Heart left ventricle (tissue), 16 donors: ENCODE measurements at regions not wholly inside any gene's neighbourhood (a gene's known extent, or its start where the extent isn't known, plus 50 kb on each side); places are given as distances from the start of the nearest gene placed in this dataset.
A peak's percentile ranks its signal among the peaks of the same experiment; 100 is the strongest.

ENCODE experiments used
- ATAC-seq, 4 donors: fragments of 200-7000 bp; cut with Tn5 transposase; one replicate each; pipeline ENCODE4 v1.9.1; 2020 to 2022; ENCODE audit warnings: moderate library complexity in 4 of 4, mild to moderate bottlenecking in 3 of 4, moderate number of reproducible peaks in 1 of 4
- DNase-seq, 5 donors: peaks; one replicate each; pipeline ENCODE4 v3.0.0-alpha.2; 2020
- H3K27ac ChIP-seq, 12 donors: fragments of 200-600 bp; sonication (generic) in 4 of 12; one replicate each; pipeline versions ENCODE4 v1.5.0 to v1.8.0; 2016 to 2022; ENCODE audit warnings: mild to moderate bottlenecking in 2 of 12
- H3K27me3 ChIP-seq, 9 donors: fragments of 200-600 bp; sonication (generic) in 2 of 9; one replicate each; pipeline versions ENCODE4 v1.5.1 to v1.8.0; 2016 to 2022; ENCODE audit warnings: mild to moderate bottlenecking in 3 of 9
- H3K36me3 ChIP-seq, 9 donors: fragments of 200-600 bp; sonication (generic) in 2 of 9; one replicate each; pipeline versions ENCODE4 v1.5.0 to v1.8.0; 2018 to 2022; ENCODE audit warnings: mild to moderate bottlenecking in 2 of 9
- H3K4me1 ChIP-seq, 12 donors: fragments of 200-600 bp; sonication (generic) in 4 of 12; one replicate each; pipeline versions ENCODE4 v1.5.0 to v1.8.0; 2016 to 2022; ENCODE audit warnings: mild to moderate bottlenecking in 3 of 12
- H3K4me3 ChIP-seq, 12 donors: fragments of 200-600 bp; sonication (generic) in 4 of 12; one replicate each; pipeline versions ENCODE4 v1.5.0 to v1.8.0; 2017 to 2022; ENCODE audit warnings: mild to moderate bottlenecking in 9 of 12, moderate library complexity in 4 of 12
- H3K9me3 ChIP-seq, 12 donors: fragments of 200-600 bp; sonication (generic) in 4 of 12; one replicate each; pipeline versions ENCODE4 v1.5.0 to v1.8.0; 2016 to 2022; ENCODE audit warnings: mild to moderate bottlenecking in 1 of 12
- CTCF ChIP-seq, 12 donors: fragments of 200-600 bp; sonication (generic) in 4 of 12; IDR thresholded peaks; one replicate each; pipeline versions ENCODE4 v1.5.0 to v1.8.0; 2018 to 2022; ENCODE audit warnings: antibody characterized with exemption in 12 of 12, mild to moderate bottlenecking in 5 of 12
- POLR2A ChIP-seq, 2 donors: fragments of 450-650 bp; IDR thresholded peaks; one replicate each; pipeline ENCODE4 v1.6.1; 2017; ENCODE audit warnings: antibody characterized with exemption in 2 of 2, mild to moderate bottlenecking in 2 of 2, moderate library complexity in 2 of 2
- WGBS, 4 donors: extraction: QIAGEN DNeasy Blood & Tissue Kit in 2 of 4; methylation state at CpG; one replicate each; pipeline versions ENCODE4 v1.1.5 to v1.1.7; 2013 to 2018; 5-methylcytosine and 5-hydroxymethylcytosine counted together
- intact Hi-C, 10 donors: fragments of 100-400 bp; cut with DNase I; formaldehyde crosslinking; loops; one replicate each; pipeline versions ENCODE4 v1.11.1 to v1.14.2; 2022
- donor health status: ischemic (EF 13 %, LVEDD 7.1; RV severe dilation, severe dysfunction).
- donor health status: healthy with polysubstance abuse.
- donor health status: DM: no; HTN: yes; CAD: no.
- donor health status: DM: no; HTN: no; CAD: no.
- donor health status: ischemic (EF 25% LVEDD 6.9; RV normal size, moderate dysfunction).
- donor health status: ischemic (EF 25% LVEDD 5.7; RV mildly dilated, moderate dysfunction).
- donor health status: healthy.
- donor health status: DM: yes; HTN: yes; CAD: no.
- donor health status: ischemic (EF 35%, LVEDD 5.7; RV mildly dilated, moderate dysfunction).
- donor health status: nonischemic (EF 11% LVEDD 7.7; RV severe dilation, severe dysfunction).
- donor health status: DM: yes; HTN: yes; CAD: no.
- donor health status: PGD.
- donor health status: ischemic (EF 29% LVEDD 5.4; RV normal size, mild dysfunction).
- donor health status: nonischemic (EF 23%, LVEDD 6.1; RV moderate dilation, normal function).

DNA sequence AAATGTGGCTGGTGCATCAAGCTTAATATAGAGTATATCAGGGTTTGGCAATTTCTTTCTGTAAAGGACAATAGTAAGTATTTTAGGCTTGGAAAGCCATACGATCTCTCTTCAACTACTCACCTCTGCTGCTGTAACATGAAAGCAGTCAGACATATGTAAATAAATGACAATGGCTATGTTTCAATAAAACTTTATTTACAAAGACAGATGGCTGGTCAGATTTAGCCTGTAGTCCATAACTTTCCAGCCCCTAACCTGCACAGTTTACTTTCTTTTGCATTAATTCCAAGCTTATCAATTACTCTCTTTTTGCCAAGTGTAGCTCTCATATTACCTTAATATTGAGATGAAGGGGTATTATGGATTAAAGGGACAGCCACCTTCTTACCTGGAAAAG, 83.1 kb downstream of the LRATD1 start:
- no peak for ATAC-seq
- intact Hi-C loops: no loop called here
- no peaks in the 10 kb centered on the region for H3K9me3 ChIP-seq
- no peaks in the 10 kb centered on the region for H3K36me3 ChIP-seq
- TF ChIP-seq POLR2A (IDR thresholded peaks at IDR 0.05) (no peak), CTCF (IDR thresholded peaks at IDR 0.05) (no peak)
- no peaks in the 10 kb centered on the region for H3K4me1 ChIP-seq
- no peak for DNase-seq
- no peak overlapping the region for H3K27ac ChIP-seq
- peaks cover 0 to 3% (median 0%) of the 10 kb centered on the region in 9 donors for H3K27me3 ChIP-seq
- 67 to 80% (median 77%) methylated on average over 1 of the region's 1 CpG for WGBS, 4 donors
- no peak overlapping the region for H3K4me3 ChIP-seq

DNA sequence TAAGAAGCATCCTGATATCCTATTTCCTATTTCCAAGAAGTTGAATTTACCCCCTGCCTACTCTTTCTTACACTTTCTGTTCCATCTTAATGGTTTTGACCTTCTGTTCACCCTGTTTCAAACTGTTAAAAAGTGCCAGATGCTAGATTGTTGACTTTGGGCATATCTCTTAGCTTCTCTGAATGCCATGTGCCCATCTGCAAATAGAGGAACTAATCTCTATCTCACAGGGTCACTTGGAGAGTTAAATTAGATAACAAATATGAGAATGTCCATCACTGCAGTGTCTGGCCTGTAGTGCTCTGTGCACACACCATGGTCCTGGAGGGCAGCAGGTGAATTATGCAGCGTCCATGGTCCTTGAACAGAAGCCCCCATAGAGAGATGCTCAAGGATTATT, 83.8 kb downstream of the LRATD1 start:
- no peak for TF ChIP-seq POLR2A (IDR thresholded peaks at IDR 0.05)
- no peak for TF ChIP-seq CTCF (IDR thresholded peaks at IDR 0.05)
- DNase-seq: no peak
- Histone ChIP-seq H3K27me3 (peaks cover 0 to 3% (median 0%) of the 10 kb centered on the region in 9 donors), H3K36me3 (no peaks in the 10 kb centered on the region), H3K4me1 (no peaks in the 10 kb centered on the region), H3K9me3 (no peaks in the 10 kb centered on the region), H3K4me3 (no peak overlapping the region), H3K27ac (no peak overlapping the region)
- WGBS, 4 donors: 26 to 45% (median 26%) methylated on average over 1 of the region's 1 CpG; no CpG with 5 or more reads in 1 of the 4 donors
- intact Hi-C loops: no loop called here
- no peak for ATAC-seq

- H3K4me3 ChIP-seq: no peak overlapping the region
- WGBS, 4 donors: 75 to 88% (median 82%) methylated on average over 3 of the region's 3 CpGs
- peaks cover 0 to 3% (median 0%) of the 10 kb centered on the region in 9 donors for H3K27me3 ChIP-seq
Measured at GRCh38 chr2:14717131-14717530, 84.6 kb downstream of the LRATD1 start.

GRCh38 chr2:14720319-14720718, 87.8 kb downstream of the LRATD1 start:
- WGBS, 4 donors: 62 to 77% (median 72%) methylated on average over 5 of the region's 5 CpGs
- Histone ChIP-seq H3K4me1 (no peaks in the 10 kb centered on the region), H3K27ac (no peak overlapping the region), H3K27me3 (peaks cover 0 to 3% (median 0%) of the 10 kb centered on the region in 9 donors), H3K4me3 (no peak overlapping the region), H3K9me3 (no peaks in the 10 kb centered on the region), H3K36me3 (no peaks in the 10 kb centered on the region)
- intact Hi-C loops: no loop called here
- DNase-seq: no peak
- no peak for TF ChIP-seq POLR2A (IDR thresholded peaks at IDR 0.05)
- TF ChIP-seq CTCF (IDR thresholded peaks at IDR 0.05): no peak
- ATAC-seq: no peak

More at GRCh38 chr2:14717131-14717530, 84.6 kb downstream of the LRATD1 start:
- H3K36me3 ChIP-seq: no peaks in the 10 kb centered on the region
- ATAC-seq: peak in 1 of 4 donors; percentile 24
- no peak overlapping the region for H3K27ac ChIP-seq
- no peak for DNase-seq
- intact Hi-C loops: no loop called here
- H3K4me1 ChIP-seq: no peaks in the 10 kb centered on the region
- TF ChIP-seq POLR2A (IDR thresholded peaks at IDR 0.05) (no peak), CTCF (IDR thresholded peaks at IDR 0.05) (no peak)
- no peaks in the 10 kb centered on the region for H3K9me3 ChIP-seq
